GM23248 (cell line): ENCODE measurements at regions not wholly inside any gene's neighbourhood (a gene's known extent, or its start where the extent isn't known, plus 50 kb on each side); places are given as distances from the start of the nearest gene placed in this dataset.
A peak's percentile ranks its signal among the peaks of the same experiment; 100 is the strongest.

ENCODE experiments used
- DNase-seq: peaks from one replicate; pipeline ENCODE4 v3.0.0-alpha.2; 2015
- H2AFZ ChIP-seq: fragments of 200-600 bp; sonication (generic); 2 replicates; pipeline ENCODE4 v1.6.1; 2016; ENCODE audit warnings: antibody characterized with exemption
- H3F3A ChIP-seq: fragments of 200-600 bp; sonication (generic); 2 replicates; pipeline ENCODE4 v1.6.1; 2016; ENCODE audit warnings: mild to moderate bottlenecking, antibody characterized with exemption, mixed run types; ENCODE audit not compliant: insufficient read depth
- H3K27ac ChIP-seq: fragments of 200-600 bp; sonication (generic); 2 replicates; pipeline ENCODE4 v1.5.1; 2016; ENCODE audit warnings: mild to moderate bottlenecking
- H3K27me3 ChIP-seq: fragments of 200-600 bp; sonication (generic); replicated peaks from 2 replicates; pipeline ENCODE4 v1.6.1; 2016; ENCODE audit warnings: mild to moderate bottlenecking; ENCODE audit not compliant: insufficient read depth
- H3K36me3 ChIP-seq: fragments of 200-600 bp; sonication (generic); 2 replicates; pipeline ENCODE4 v1.6.1; 2016; ENCODE audit warnings: low read depth, mild to moderate bottlenecking
- H3K4me1 ChIP-seq: fragments of 200-600 bp; sonication (generic); 2 replicates; pipeline ENCODE4 v1.6.1; 2016; ENCODE audit warnings: mild to moderate bottlenecking; ENCODE audit not compliant: insufficient read depth
- H3K4me2 ChIP-seq: fragments of 200-600 bp; sonication (generic); one replicate; pipeline ENCODE4 v1.6.1; 2016; ENCODE audit warnings: mild to moderate bottlenecking; ENCODE audit not compliant: unreplicated experiment
- H3K4me3 ChIP-seq: fragments of 200-600 bp; sonication (generic); 2 replicates; pipeline ENCODE4 v1.5.1; 2016; ENCODE audit warnings: mild to moderate bottlenecking
- H3K79me2 ChIP-seq: fragments of 200-600 bp; sonication (generic); 2 replicates; pipeline ENCODE4 v1.6.1; 2016; ENCODE audit warnings: mild to moderate bottlenecking; ENCODE audit not compliant: insufficient read depth
- H3K9ac ChIP-seq: fragments of 200-600 bp; sonication (generic); 2 replicates; pipeline ENCODE4 v1.6.1; 2016; ENCODE audit warnings: mild to moderate bottlenecking
- H3K9me2 ChIP-seq: fragments of 200-600 bp; sonication (generic); 2 replicates; pipeline ENCODE4 v1.6.1; 2016; ENCODE audit warnings: mixed run types, mild to moderate bottlenecking, moderate library complexity; ENCODE audit not compliant: insufficient read depth
- H3K9me3 ChIP-seq: fragments of 200-600 bp; sonication (generic); one replicate; pipeline ENCODE4 v1.6.1; 2017; ENCODE audit warnings: low read depth
- H4K20me1 ChIP-seq: fragments of 200-600 bp; sonication (generic); 2 replicates; pipeline ENCODE4 v1.6.0; 2016; ENCODE audit not compliant: insufficient read depth
- EZH2 ChIP-seq: fragments of 200-600 bp; sonication (generic); IDR thresholded peaks from 2 replicates; pipeline ENCODE4 v1.6.1; 2018; ENCODE audit warnings: antibody characterized with exemption, mild to moderate bottlenecking; ENCODE audit not compliant: insufficient read depth, poor library complexity, severe bottlenecking
- EZH2phosphoT487 ChIP-seq: fragments of 200-600 bp; sonication (generic); IDR thresholded peaks from 2 replicates; pipeline ENCODE4 v1.6.1; 2018; ENCODE audit warnings: antibody characterized with exemption, moderate library complexity, mild to moderate bottlenecking, low read depth; ENCODE audit not compliant: insufficient read depth
- WGBS, 2 experiments: methylation state at CpG; one replicate each; pipeline ENCODE4 v1.1.6; 2015 to 2017; ENCODE audit warnings: low lambda C conversion rate in 2 of 2, low coverage in 1 of 2; ENCODE audit errors: missing lambda C conversion rate in 2 of 2; 5-methylcytosine and 5-hydroxymethylcytosine counted together
- in situ Hi-C: fragments of 300-500 bp; cut with MboI; formaldehyde crosslinking; loops from 2 replicates; pipeline ENCODE4 v1.15.0; 2020

DNA sequence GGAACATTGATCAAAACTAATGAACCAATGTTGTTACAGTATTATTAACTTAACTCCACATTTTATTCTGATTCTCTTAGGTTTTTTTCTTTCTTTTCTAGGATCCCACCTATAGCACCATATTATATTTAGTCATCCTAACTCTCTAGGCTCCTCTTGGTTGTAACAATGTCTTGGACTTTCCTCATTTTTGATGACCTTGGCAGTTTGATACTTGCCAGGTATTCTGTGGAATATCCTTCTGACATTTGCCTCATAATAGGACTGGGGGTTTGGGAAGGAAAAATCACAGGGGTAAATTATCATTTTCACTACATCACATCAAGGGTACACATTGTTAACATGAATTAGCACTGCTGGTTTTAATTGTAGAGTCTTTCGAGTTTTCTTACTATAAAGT is 851.6 kb upstream of the SOX9 start:
- 23 to 29% methylated on average over 1 of the region's 1 CpG for WGBS, 2 experiments
- no peaks in the 10 kb centered on the region for H3K9me3 ChIP-seq
- no peak overlapping the region for H2AFZ ChIP-seq
- no peaks in the 10 kb centered on the region for H3K36me3 ChIP-seq
- no peaks in the 10 kb centered on the region for H3K27me3 ChIP-seq
- H4K20me1 ChIP-seq = no peaks in the 10 kb centered on the region
- H3K4me1 ChIP-seq = peaks cover 13% of the 10 kb centered on the region; the same call in 1 of the 2 replicates
- TF ChIP-seq EZH2 (no peak), EZH2phosphoT487 (no peak)
- no peaks in the 10 kb centered on the region for H3K79me2 ChIP-seq
- no peak overlapping the region for H3K4me2 ChIP-seq
- H3K9ac ChIP-seq = no peak overlapping the region
- no peak for DNase-seq
- in situ Hi-C loops = no loop called here
- H3K9me2 ChIP-seq = no peaks in the 10 kb centered on the region
- H3K4me3 ChIP-seq = no peak overlapping the region
- H3K27ac ChIP-seq = no peak overlapping the region
- peaks cover 11% of the 10 kb centered on the region; the same call in 1 of the 2 replicates for H3F3A ChIP-seq

DNA sequence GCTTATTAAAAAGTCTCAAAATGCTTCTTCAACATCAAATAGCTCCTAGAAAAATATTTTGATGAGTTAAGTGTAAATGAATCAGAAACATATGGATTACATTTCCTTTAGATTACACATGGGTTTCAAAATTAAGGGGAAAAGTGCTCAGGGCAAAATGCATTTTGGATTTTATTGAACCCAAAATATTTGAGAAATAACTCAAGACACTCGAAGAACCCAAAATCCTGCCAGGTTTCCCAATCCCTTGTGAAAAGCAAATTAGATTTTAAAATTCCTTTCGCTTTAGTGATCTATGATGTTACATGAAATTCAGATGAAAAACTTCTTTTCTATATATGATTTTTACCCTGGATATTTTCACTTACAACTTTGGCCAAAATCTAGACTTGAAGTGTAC is 847.4 kb upstream of the SOX9 start:
- H3K9ac ChIP-seq = no peak overlapping the region
- H3K27me3 ChIP-seq = no peaks in the 10 kb centered on the region
- no peak overlapping the region for H2AFZ ChIP-seq
- H4K20me1 ChIP-seq = no peaks in the 10 kb centered on the region
- peaks cover 13% of the 10 kb centered on the region; the same call in 1 of the 2 replicates for H3K4me1 ChIP-seq
- no peak for TF ChIP-seq EZH2phosphoT487
- no peak for TF ChIP-seq EZH2
- peak; percentile 53 for DNase-seq
- no peaks in the 10 kb centered on the region for H3K36me3 ChIP-seq
- no peaks in the 10 kb centered on the region for H3K9me2 ChIP-seq
- H3K27ac ChIP-seq = peak overlapping the region; percentile 21
- no peaks in the 10 kb centered on the region for H3K9me3 ChIP-seq
- H3F3A ChIP-seq = peaks cover 11% of the 10 kb centered on the region; the same call in 1 of the 2 replicates
- no peaks in the 10 kb centered on the region for H3K79me2 ChIP-seq
- in situ Hi-C loops = no loop called here
- H3K4me3 ChIP-seq = no peak overlapping the region
- peak overlapping the region; percentile 29 for H3K4me2 ChIP-seq
- 40 to 44% methylated on average over 2 of the region's 2 CpGs for WGBS, 2 experiments

DNA sequence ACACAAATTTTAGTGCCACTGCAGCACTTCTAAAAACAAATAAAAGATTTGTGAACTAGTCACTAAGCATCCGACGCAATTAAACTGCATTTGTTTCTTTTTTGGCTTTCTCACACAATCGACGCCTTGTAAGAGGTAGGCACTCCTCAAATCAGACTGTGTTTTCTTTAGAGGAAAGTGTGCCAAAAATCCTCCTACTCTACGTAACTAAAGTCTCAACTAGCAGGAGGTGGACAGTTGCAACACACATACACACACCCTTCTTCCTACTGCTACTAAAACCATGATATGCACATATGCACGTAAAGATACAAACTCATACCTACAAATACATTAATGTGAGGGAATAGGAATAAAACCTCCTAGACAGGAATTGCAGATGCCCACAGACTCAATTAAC is 844.7 kb upstream of the SOX9 start:
- Histone ChIP-seq H3K79me2 (no peaks in the 10 kb centered on the region), H3K9ac (no peak overlapping the region), H3K27me3 (no peaks in the 10 kb centered on the region), H3F3A (peaks cover 11% of the 10 kb centered on the region; the same call in 1 of the 2 replicates), H4K20me1 (no peaks in the 10 kb centered on the region), H2AFZ (no peak overlapping the region), H3K9me2 (no peaks in the 10 kb centered on the region), H3K36me3 (no peaks in the 10 kb centered on the region), H3K4me1 (peaks cover 13% of the 10 kb centered on the region; the same call in 1 of the 2 replicates), H3K27ac (no peak overlapping the region), H3K4me3 (no peak overlapping the region), H3K9me3 (no peaks in the 10 kb centered on the region), H3K4me2 (no peak overlapping the region)
- no peak for DNase-seq
- in situ Hi-C loops = no loop called here
- TF ChIP-seq EZH2 (no peak), EZH2phosphoT487 (no peak)
- 93 to 96% methylated on average over 6 of the region's 6 CpGs for WGBS, 2 experiments

DNA sequence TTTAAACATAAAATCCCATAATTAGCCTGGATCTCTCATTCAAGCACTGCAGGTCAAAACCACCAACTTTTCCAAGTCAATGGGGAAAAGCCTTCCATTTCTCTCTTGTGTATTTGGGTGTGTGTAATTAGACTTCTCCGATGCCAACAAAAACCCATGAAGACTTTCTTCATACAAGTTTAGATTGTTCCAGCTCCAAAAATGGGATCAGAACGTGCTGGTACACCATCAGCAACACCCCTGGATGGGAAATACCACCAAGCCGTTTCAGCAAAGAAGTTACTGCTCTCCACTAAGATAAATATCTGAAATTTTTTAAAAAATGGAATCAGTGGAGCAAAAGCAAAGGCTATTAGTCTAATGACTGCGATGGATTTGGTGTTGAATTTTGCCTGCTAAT is 837.3 kb upstream of the SOX9 start:
- Histone ChIP-seq H4K20me1 (no peaks in the 10 kb centered on the region), H3K4me3 (no peak overlapping the region)
- in situ Hi-C loops = no loop called here

More for the DNA sequence above, 837.3 kb upstream of the SOX9 start:
- H3F3A ChIP-seq = no peaks in the 10 kb centered on the region
- H3K36me3 ChIP-seq = no peaks in the 10 kb centered on the region
- 0 out of 2 replicates have a peak, but pooled peaks cover 3% of the 10 kb centered on the region for H3K27me3 ChIP-seq
- no peak for DNase-seq
- H3K4me1 ChIP-seq = no peaks in the 10 kb centered on the region
- H3K9me3 ChIP-seq = no peaks in the 10 kb centered on the region
- H3K27ac ChIP-seq = no peak overlapping the region
- TF ChIP-seq EZH2phosphoT487 (no peak), EZH2 (no peak)
- no peak overlapping the region for H2AFZ ChIP-seq
- H3K9me2 ChIP-seq = no peaks in the 10 kb centered on the region; the same call in 1 of the 2 replicates
- no peak overlapping the region for H3K9ac ChIP-seq
- no peak overlapping the region for H3K4me2 ChIP-seq
- WGBS, 2 experiments = 77 to 78% methylated on average over 4 of the region's 4 CpGs
- no peaks in the 10 kb centered on the region for H3K79me2 ChIP-seq
